Colonic mucosa (tissue), 4 donors: ENCODE measurements at regions not wholly inside any gene's neighbourhood (a gene's known extent, or its start where the extent isn't known, plus 50 kb on each side); places are given as distances from the start of the nearest gene placed in this dataset.

ENCODE experiments used
- DNase-seq: peaks from one replicate; pipeline ENCODE4 v3.0.0-alpha.2; 2020
- H3K27ac ChIP-seq: fragments of 200-600 bp; one replicate; pipeline ENCODE4 v1.8.0; 2021
- H3K27me3 ChIP-seq: fragments of 200-600 bp; one replicate; pipeline ENCODE4 v1.8.0; 2021
- H3K36me3 ChIP-seq: fragments of 200-600 bp; one replicate; pipeline ENCODE4 v1.8.0; 2021
- H3K4me1 ChIP-seq: fragments of 200-600 bp; one replicate; pipeline ENCODE4 v1.8.0; 2021; ENCODE audit warnings: mild to moderate bottlenecking
- H3K4me3 ChIP-seq: fragments of 200-600 bp; one replicate; pipeline ENCODE4 v1.8.0; 2021
- H3K9ac ChIP-seq, 2 donors: one replicate each; pipeline ENCODE4 v1.7.0; 2013; ENCODE audit warnings: control low read depth in 2 of 2, low read depth in 2 of 2, low read length in 2 of 2
- H3K9me3 ChIP-seq: fragments of 200-600 bp; one replicate; pipeline ENCODE4 v1.8.0; 2021
- intact Hi-C: fragments of 100-400 bp; cut with DNase I; formaldehyde crosslinking; loops from one replicate; pipeline ENCODE4 v1.14.1; 2022
- TF ChIP-seq, protein P1 (sequence below): fragments of 200-600 bp; IDR thresholded peaks from one replicate; pipeline ENCODE4 v1.8.0; 2022; ENCODE audit warnings: antibody characterized with exemption, mild to moderate bottlenecking
- donor health status: healthy.
- donor health status: DM: no; HTN: no; CAD: no.
- donor health status: DM: no; HTN: no; CAD: no.

DNA sequence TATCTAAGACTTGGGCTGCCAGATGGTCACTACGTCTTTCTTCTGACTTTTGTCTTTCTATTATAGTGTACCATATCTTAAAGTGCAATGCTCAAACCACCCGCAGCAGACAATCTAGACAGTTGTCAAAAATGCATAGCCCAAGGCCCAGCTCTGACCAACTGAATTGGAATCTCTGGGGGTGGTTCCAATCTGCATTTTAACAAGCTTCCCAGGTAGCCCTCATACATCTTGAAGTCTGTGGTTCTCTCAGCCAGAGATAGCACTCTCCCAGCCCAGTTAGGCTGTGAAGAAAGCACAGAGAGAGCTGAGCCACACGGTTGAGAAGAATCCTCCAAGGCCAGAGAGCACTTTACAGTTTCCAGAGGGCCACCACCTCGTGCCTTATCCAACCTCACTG is 128.2 kb upstream of the HAND1 start:
- Histone ChIP-seq H3K4me1 (peaks cover 9% of the 10 kb centered on the region), H3K9me3 (no peaks in the 10 kb centered on the region), H3K27me3 (peaks cover 23% of the 10 kb centered on the region), H3K4me3 (no peak overlapping the region), H3K9ac (no peak overlapping the region), H3K27ac (no peak overlapping the region), H3K36me3 (no peaks in the 10 kb centered on the region)
- TF ChIP-seq, protein P1, sequence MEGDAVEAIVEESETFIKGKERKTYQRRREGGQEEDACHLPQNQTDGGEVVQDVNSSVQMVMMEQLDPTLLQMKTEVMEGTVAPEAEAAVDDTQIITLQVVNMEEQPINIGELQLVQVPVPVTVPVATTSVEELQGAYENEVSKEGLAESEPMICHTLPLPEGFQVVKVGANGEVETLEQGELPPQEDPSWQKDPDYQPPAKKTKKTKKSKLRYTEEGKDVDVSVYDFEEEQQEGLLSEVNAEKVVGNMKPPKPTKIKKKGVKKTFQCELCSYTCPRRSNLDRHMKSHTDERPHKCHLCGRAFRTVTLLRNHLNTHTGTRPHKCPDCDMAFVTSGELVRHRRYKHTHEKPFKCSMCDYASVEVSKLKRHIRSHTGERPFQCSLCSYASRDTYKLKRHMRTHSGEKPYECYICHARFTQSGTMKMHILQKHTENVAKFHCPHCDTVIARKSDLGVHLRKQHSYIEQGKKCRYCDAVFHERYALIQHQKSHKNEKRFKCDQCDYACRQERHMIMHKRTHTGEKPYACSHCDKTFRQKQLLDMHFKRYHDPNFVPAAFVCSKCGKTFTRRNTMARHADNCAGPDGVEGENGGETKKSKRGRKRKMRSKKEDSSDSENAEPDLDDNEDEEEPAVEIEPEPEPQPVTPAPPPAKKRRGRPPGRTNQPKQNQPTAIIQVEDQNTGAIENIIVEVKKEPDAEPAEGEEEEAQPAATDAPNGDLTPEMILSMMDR: no peak
- intact Hi-C loops: no loop called here
- no peak for DNase-seq

DNA sequence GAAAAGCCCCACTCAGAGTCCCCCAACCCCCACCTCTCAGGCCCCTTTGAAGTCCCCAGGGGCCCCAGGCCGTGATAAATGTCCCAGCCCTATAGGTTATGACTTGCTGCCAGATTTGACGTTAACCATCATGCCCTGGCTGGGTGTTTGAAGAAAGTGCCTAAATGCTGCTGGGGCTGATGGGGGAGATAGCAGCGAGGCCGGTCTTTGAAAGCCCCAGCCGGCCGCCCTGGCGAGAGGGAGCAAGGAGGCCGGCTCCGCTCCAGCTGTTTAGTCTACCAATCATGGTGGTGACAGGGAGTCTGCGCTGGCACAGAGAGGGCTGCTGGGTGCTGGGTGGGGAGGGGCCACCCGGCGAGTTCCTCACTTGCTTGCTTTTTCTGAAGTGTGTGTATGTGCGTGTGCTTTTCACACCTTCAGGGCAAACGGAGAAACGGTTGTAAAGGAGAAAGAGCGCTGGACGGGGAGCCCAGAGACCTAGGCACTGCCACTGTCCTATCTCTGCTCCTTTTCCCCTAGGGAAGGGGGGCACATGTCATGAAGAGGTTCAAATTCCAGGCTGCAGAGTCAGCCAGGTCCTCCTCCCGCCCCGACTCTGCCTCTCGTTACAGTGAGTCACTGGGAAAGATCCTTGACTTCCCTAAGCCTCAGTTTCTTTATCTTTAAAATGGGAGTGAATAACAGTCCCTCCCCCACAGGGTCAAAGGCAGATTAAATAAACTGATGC is 126.1 kb upstream of the HAND1 start:
- TF ChIP-seq, protein P1: no peak
- Histone ChIP-seq H3K27ac (no peak overlapping the region), H3K27me3 (peaks cover 11% of the 10 kb centered on the region), H3K4me1 (no peaks in the 10 kb centered on the region), H3K4me3 (no peak overlapping the region), H3K9me3 (no peaks in the 10 kb centered on the region), H3K9ac (no peak overlapping the region), H3K36me3 (no peaks in the 10 kb centered on the region)
- intact Hi-C loops: no loop called here
- DNase-seq: no peak

DNA sequence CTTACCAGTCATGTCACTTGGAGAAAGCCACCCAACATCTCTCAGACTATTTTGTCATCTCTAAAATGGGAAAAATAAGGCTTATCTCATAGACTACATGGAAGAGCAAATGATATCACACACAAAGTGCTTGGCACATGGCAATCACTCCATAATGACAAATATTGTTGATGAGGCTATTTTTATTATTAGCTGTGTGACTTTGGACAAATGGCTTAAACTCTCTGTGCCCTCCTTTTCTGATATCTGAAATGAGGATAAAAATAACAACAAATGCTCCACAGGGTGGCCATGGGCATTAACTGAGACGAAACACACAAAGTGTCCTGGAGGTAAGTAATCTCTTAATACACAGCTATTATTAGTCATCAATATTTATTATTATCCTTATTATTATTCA is 125.5 kb upstream of the HAND1 start:
- no peak overlapping the region for H3K27ac ChIP-seq
- H3K36me3 ChIP-seq: no peaks in the 10 kb centered on the region
- no peak overlapping the region for H3K9ac ChIP-seq
- peaks cover 11% of the 10 kb centered on the region for H3K27me3 ChIP-seq
- intact Hi-C loops: no loop called here
- no peaks in the 10 kb centered on the region for H3K9me3 ChIP-seq
- DNase-seq: no peak
- no peaks in the 10 kb centered on the region for H3K4me1 ChIP-seq
- TF ChIP-seq, protein P1: no peak
- no peak overlapping the region for H3K4me3 ChIP-seq

DNA sequence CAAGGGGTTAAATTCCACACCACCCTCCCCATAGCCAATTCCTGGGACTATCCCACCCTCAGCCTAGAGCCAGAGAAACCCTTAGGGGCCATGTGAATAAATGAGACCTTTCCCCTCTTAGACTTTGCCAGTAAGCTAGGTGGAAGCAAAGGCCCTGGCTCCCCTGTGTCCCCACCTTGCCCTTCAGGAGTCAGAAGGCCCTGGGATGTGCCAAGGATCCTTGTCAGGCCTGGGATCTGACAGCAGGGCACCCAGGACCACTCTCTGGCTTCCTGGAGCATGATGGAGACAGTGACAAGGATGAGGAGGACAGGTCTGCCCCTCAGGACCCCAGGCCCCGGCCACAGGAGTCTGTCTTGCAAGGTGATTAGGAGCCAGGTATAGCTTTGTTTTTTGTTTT is 125.0 kb upstream of the HAND1 start:
- H3K27ac ChIP-seq: no peak overlapping the region
- no peaks in the 10 kb centered on the region for H3K4me1 ChIP-seq
- H3K36me3 ChIP-seq: no peaks in the 10 kb centered on the region
- no peak for DNase-seq
- intact Hi-C loops: no loop called here
- H3K9ac ChIP-seq: no peak overlapping the region
- H3K27me3 ChIP-seq: peaks cover 11% of the 10 kb centered on the region
- no peaks in the 10 kb centered on the region for H3K9me3 ChIP-seq
- H3K4me3 ChIP-seq: no peak overlapping the region
- TF ChIP-seq, protein P1: no peak

DNA sequence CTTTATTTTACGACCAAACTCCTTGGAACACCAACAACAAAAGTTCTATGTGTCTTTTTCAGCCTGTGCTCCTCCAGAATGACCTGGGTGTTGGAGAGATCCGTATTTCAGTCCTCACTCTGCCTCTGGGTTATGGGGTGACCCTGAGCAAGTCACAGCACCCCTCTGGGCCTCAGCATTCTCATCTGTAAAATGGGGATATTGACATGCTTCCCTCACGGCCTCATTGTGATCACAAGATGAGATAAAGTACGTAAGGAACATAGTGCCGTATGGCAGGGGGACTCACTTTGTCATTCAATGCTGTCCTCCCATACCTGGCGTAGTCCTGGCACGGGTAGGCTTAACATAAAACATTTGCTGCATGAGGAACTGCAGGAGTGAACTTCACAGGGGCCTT is 123.0 kb upstream of the HAND1 start:
- no peaks in the 10 kb centered on the region for H3K4me1 ChIP-seq
- intact Hi-C loops: no loop called here
- H3K27ac ChIP-seq: no peak overlapping the region

More for the DNA sequence above, 123.0 kb upstream of the HAND1 start:
- TF ChIP-seq, protein P1: no peak
- Histone ChIP-seq H3K9me3 (no peaks in the 10 kb centered on the region), H3K4me3 (no peak overlapping the region), H3K36me3 (no peaks in the 10 kb centered on the region), H3K9ac (no peak overlapping the region), H3K27me3 (peaks cover 11% of the 10 kb centered on the region)
- no peak for DNase-seq
